ENCODE measurements at regions not wholly inside any gene's neighbourhood (a gene's known extent, or its start where the extent isn't known, plus 50 kb on each side); places are given as distances from the start of the nearest gene placed in this dataset.
A peak's percentile ranks its signal among the peaks of the same experiment; 100 is the strongest.

DNA sequence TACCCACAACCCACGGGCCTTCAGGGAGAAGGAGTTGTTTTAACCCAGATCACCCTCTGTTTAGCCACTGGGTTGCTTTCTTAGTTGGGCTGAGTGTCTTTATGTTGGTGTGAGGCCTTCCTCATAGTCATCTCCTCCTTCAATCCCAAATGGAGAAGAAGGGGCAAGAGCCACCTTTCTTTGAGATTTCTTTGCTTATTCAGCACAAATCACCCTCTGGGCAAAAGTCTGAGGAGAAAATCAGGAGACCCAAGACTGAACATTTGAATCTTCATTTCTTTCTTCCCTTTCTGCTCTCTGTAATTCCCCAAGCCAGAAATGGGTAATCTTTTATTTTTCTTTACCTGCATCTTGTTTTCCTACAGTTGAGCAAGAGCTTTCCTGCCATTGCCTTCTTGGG lies 329.0 kb downstream of the TLE4 start:
- H3K27ac ChIP-seq = no peak overlapping the region
- ChIA-PET CTCF (interaction anchor here (0.6 kb wide), 1 partner anchor 252 kb away, joined by 4 read pairs; no protein-coding TSS in a partner anchor), POLR2A (ENCODE audit: low non-redundant PET) (no interaction called here)
- TF ChIP-seq, protein P1, sequence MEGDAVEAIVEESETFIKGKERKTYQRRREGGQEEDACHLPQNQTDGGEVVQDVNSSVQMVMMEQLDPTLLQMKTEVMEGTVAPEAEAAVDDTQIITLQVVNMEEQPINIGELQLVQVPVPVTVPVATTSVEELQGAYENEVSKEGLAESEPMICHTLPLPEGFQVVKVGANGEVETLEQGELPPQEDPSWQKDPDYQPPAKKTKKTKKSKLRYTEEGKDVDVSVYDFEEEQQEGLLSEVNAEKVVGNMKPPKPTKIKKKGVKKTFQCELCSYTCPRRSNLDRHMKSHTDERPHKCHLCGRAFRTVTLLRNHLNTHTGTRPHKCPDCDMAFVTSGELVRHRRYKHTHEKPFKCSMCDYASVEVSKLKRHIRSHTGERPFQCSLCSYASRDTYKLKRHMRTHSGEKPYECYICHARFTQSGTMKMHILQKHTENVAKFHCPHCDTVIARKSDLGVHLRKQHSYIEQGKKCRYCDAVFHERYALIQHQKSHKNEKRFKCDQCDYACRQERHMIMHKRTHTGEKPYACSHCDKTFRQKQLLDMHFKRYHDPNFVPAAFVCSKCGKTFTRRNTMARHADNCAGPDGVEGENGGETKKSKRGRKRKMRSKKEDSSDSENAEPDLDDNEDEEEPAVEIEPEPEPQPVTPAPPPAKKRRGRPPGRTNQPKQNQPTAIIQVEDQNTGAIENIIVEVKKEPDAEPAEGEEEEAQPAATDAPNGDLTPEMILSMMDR (conservative IDR thresholded peaks at IDR 0.05; ENCODE audit: low read depth) = no peak
- no peak for DNase-seq (ENCODE audit: low spot score)

DNA sequence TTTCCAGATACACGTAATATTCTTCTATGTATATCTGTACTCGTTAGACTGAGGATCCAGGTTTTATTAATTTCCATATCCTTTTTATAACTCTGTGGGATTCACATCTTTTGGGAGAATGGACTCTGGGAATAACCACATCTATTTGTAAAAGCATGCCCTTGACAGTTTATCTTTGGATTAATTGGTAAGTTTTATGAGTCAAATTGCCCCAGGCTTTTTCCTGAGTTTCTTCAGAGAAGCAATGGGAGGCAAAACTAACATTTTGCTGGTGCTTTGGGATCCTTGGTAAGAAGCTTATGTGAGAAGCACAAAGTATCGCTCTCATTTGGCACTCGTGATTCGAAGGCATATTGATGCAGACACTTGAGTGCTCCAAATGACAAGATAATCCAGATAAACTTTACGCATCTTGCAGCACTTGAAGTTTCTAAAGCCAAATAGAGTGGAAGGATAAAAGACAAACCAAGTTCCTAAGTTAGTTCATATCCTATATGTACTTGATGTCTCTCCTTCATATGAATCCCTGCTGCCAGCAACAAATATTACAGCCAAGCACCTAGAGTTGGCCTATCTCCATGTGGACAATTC lies 324.7 kb downstream of the TLE4 start:
- peak; percentile 49 for DNase-seq (ENCODE audit: low spot score)
- TF ChIP-seq, protein P1 (conservative IDR thresholded peaks at IDR 0.05; ENCODE audit: low read depth) = no peak
- POLR2A ChIA-PET (ENCODE audit: low non-redundant PET) = no interaction called here
- CTCF ChIA-PET = interaction anchor here (0.7 kb wide), 1 partner anchor 857 kb away, joined by 3 read pairs; no protein-coding TSS in a partner anchor
- H3K27ac ChIP-seq = no peak overlapping the region

DNA sequence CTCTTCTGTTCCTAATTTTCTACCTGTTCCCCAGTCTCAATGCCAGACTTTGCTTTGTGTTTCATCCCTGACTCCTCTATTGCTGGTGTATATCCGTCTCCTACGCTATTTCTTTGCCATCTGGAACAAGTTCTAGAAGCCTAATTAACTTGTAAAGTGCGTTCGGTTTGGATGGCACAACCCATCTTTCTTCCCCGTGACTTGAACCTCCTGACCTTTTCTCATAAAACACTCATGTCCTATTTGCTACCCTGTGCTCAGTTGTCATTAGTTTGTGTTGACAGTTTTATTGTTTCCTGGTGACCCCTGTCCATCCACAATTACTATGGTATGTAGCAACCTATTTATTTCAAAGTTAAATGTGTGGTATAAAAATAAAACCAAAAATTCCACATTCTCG lies 323.5 kb downstream of the TLE4 start:
- DNase-seq (ENCODE audit: low spot score) = no peak
- POLR2A ChIA-PET (ENCODE audit: low non-redundant PET) = no interaction called here
- no peak overlapping the region for H3K27ac ChIP-seq
- CTCF ChIA-PET = no interaction called here
- TF ChIP-seq, protein P1 (conservative IDR thresholded peaks at IDR 0.05; ENCODE audit: low read depth) = no peak

DNA sequence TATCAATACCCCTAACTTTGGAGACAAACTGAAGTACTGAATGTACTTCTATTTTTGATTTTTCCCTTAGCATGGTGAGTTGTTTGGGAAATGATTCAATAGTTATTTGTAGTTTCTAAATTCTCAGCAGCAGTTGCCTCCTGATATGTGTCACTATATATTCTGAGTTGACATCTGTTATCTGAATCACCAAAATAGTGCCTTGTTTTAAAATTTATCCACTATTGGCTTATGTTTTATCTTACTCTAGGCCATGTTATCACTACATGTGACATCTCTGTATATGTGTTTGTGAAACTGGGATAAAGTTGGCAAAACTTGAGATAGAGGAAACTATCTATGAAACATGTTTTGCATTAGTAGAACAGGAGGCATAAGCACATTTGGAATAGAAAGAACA lies 317.6 kb downstream of the TLE4 start:
- CTCF ChIA-PET = no interaction called here
- POLR2A ChIA-PET (ENCODE audit: low non-redundant PET) = no interaction called here
- TF ChIP-seq, protein P1 (conservative IDR thresholded peaks at IDR 0.05; ENCODE audit: low read depth) = no peak
- H3K27ac ChIP-seq = no peak overlapping the region
- DNase-seq (ENCODE audit: low spot score) = no peak

DNA sequence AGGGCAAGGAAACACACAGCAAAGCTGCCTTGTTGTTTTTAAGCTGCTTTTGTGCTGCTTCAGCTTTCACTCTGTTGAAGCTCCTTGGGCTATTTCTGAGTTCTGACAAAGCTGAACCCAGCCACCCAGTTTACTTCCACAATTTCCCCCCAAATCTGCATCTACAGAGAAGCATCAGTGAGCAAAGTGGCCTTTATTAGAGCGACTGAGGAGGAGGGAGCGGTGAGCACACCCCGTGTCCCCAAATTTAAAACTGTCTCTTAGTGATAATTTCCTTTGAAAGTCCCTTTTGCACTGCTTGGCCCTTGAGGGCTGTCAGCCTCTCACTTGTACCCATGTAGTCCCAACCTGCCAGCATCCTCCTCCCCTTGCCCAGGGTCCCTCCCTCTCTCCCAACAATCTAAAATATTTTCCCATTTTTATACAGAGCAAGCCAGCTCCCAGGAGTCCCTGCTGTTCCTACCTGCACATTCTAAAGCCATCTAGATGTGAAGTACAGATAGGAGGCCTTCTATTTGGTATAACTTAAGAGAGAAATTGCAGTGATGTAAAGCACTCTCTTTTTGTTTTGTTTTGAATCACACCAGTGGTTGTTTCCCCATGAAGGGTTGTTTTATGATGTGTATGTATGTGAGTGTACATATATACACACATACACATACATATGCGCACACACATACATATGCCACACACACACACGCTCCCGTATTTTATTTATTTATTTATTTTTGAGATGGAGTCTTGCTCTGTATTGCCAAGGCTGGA lies 313.5 kb downstream of the TLE4 start:
- ChIA-PET POLR2A (ENCODE audit: low non-redundant PET) (no interaction called here), CTCF (no interaction called here)
- TF ChIP-seq, protein P1 (conservative IDR thresholded peaks at IDR 0.05; ENCODE audit: low read depth) = no peak
- DNase-seq (ENCODE audit: low spot score) = no peak
- no peak overlapping the region for H3K27ac ChIP-seq

DNA sequence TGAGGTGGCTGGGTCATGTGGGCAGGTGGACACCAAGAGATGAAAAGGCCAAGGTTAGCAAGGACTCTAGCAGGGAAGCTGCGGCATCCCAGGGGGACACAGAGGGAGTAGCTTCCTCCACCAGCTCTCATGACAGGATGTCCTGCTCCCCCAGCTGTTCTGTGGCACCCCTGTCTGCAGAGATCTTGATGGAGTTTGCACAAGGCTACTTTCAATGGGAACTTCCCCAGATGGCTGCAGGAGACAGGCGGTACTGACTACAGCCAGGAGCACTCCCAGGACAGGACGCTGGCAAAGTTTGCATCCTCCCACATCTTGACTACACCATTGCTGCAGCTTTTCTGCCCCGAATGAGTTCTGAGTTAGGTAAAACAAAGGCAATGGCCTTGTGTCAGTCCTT lies 312.8 kb downstream of the TLE4 start:
- CTCF ChIA-PET = no interaction called here
- POLR2A ChIA-PET (ENCODE audit: low non-redundant PET) = no interaction called here
- no peak overlapping the region for H3K27ac ChIP-seq

More for the DNA sequence above, 312.8 kb downstream of the TLE4 start:
- TF ChIP-seq, protein P1 (conservative IDR thresholded peaks at IDR 0.05; ENCODE audit: low read depth) = no peak
- DNase-seq (ENCODE audit: low spot score) = no peak
